OCI-LY1 (cell line): ENCODE measurements at regions not wholly inside any gene's neighbourhood (a gene's known extent, or its start where the extent isn't known, plus 50 kb on each side); places are given as distances from the start of the nearest gene placed in this dataset.

Source experiments
- H2AFZ ChIP-seq: fragments of 200-600 bp; sonication (generic), shearing (Covaris generic); 2 replicates; pipeline ENCODE4 v1.6.0; 2014; ENCODE audit warnings: antibody characterized with exemption, mild to moderate bottlenecking, low read length
- H3F3A ChIP-seq: fragments of 200-600 bp; sonication (generic), shearing (Covaris generic); 2 replicates; pipeline ENCODE4 v1.6.0; 2014; ENCODE audit warnings: mild to moderate bottlenecking, antibody characterized with exemption, low read length, moderate library complexity; ENCODE audit not compliant: insufficient read depth
- H3K27ac ChIP-seq: fragments of 200-600 bp; sonication (generic); 2 replicates; pipeline ENCODE4 v1.5.1; 2014; ENCODE audit warnings: low read length, mixed run types, mild to moderate bottlenecking, low read depth; ENCODE audit not compliant: poor library complexity, severe bottlenecking
- H3K27me3 ChIP-seq: fragments of 200-600 bp; sonication (generic); 2 replicates; pipeline ENCODE4 v1.6.0; 2014; ENCODE audit warnings: antibody characterized with exemption, mild to moderate bottlenecking, low read length, moderate library complexity; ENCODE audit not compliant: insufficient read depth
- H3K36me3 ChIP-seq: fragments of 200-600 bp; sonication (generic); 2 replicates; pipeline ENCODE4 v1.6.1; 2014; ENCODE audit warnings: mild to moderate bottlenecking, antibody characterized with exemption, low read length, moderate library complexity, mixed read lengths; ENCODE audit not compliant: insufficient read depth
- H3K4me1 ChIP-seq: fragments of 200-600 bp; sonication (generic); 2 replicates; pipeline ENCODE4 v1.5.1; 2014; ENCODE audit warnings: mild to moderate bottlenecking, low read length, moderate library complexity; ENCODE audit not compliant: insufficient read depth, severe bottlenecking
- H3K4me2 ChIP-seq: fragments of 200-600 bp; sonication (generic), shearing (Covaris generic); 2 replicates; pipeline ENCODE4 v1.6.1; 2014; ENCODE audit warnings: low read length
- H3K4me3 ChIP-seq: fragments of 200-600 bp; sonication (generic); 2 replicates; pipeline ENCODE4 v1.5.1; 2014; ENCODE audit warnings: low read length, low read depth, mild to moderate bottlenecking, mixed read lengths; ENCODE audit not compliant: poor library complexity, severe bottlenecking
- H3K79me2 ChIP-seq: fragments of 200-600 bp; shearing (Covaris generic); 2 replicates; pipeline ENCODE4 v1.6.1; 2016; ENCODE audit warnings: mixed run types, low read length, mixed read lengths; ENCODE audit not compliant: insufficient read depth
- H3K9ac ChIP-seq: fragments of 200-600 bp; sonication (generic), shearing (Covaris generic); 2 replicates; pipeline ENCODE4 v1.6.1; 2014; ENCODE audit warnings: mild to moderate bottlenecking, low read length, mixed read lengths
- H3K9me2 ChIP-seq: fragments of 200-600 bp; sonication (generic), shearing (Covaris generic); 2 replicates; pipeline ENCODE4 v1.6.1; 2014; ENCODE audit warnings: low read depth, mild to moderate bottlenecking, low read length, mixed read lengths
- H3K9me3 ChIP-seq: fragments of 200-600 bp; shearing (Covaris generic); 2 replicates; pipeline ENCODE4 v1.6.1; 2014; ENCODE audit warnings: low read length, mixed read lengths
- H4K20me1 ChIP-seq: fragments of 200-600 bp; sonication (generic), shearing (Covaris generic); 2 replicates; pipeline ENCODE4 v1.6.0; 2016; ENCODE audit warnings: mild to moderate bottlenecking, low read length; ENCODE audit not compliant: insufficient read depth
- CTCF ChIP-seq: fragments of 200-600 bp; sonication (generic), shearing (Covaris generic); IDR thresholded peaks from 2 replicates; pipeline ENCODE4 v1.5.1; 2017; ENCODE audit warnings: mild to moderate bottlenecking, antibody characterized with exemption, low read length, moderate library complexity, mixed read lengths
- EZH2 ChIP-seq: fragments of 200-600 bp; sonication (generic), shearing (Covaris generic); IDR thresholded peaks from 2 replicates; pipeline ENCODE4 v1.8.0; 2017; ENCODE audit warnings: borderline replicate concordance, mixed run types, mild to moderate bottlenecking, antibody characterized with exemption, low read length, moderate library complexity, mixed read lengths

- Histone ChIP-seq H3K9me2 (no peaks in the 10 kb centered on the region), H2AFZ (no peak overlapping the region), H3K4me2 (no peak overlapping the region), H3K27ac (no peak overlapping the region), H3F3A (no peaks in the 10 kb centered on the region), H3K4me1 (no peaks in the 10 kb centered on the region), H3K27me3 (no peaks in the 10 kb centered on the region), H3K4me3 (no peak overlapping the region), H3K9ac (no peak overlapping the region), H3K36me3 (no peaks in the 10 kb centered on the region), H4K20me1 (no peaks in the 10 kb centered on the region), H3K9me3 (no peaks in the 10 kb centered on the region), H3K79me2 (no peaks in the 10 kb centered on the region)
- TF ChIP-seq CTCF: no peak
- TF ChIP-seq EZH2: no peak
Measured at GRCh38 chr15:25967116-25967515, 104.0 kb upstream of the ATP10A start.

GRCh38 chr15:25965326-25965725 is 102.2 kb upstream of the ATP10A start:
- H3K4me1 ChIP-seq: no peaks in the 10 kb centered on the region
- H3K9me3 ChIP-seq: no peaks in the 10 kb centered on the region
- no peaks in the 10 kb centered on the region for H3K9me2 ChIP-seq
- H3K9ac ChIP-seq: no peak overlapping the region
- H3K36me3 ChIP-seq: no peaks in the 10 kb centered on the region
- no peak for TF ChIP-seq CTCF
- TF ChIP-seq EZH2: no peak
- no peak overlapping the region for H3K4me2 ChIP-seq
- no peak overlapping the region for H2AFZ ChIP-seq
- H3K27ac ChIP-seq: no peak overlapping the region
- H3K27me3 ChIP-seq: no peaks in the 10 kb centered on the region
- no peak overlapping the region for H3K4me3 ChIP-seq
- H3F3A ChIP-seq: no peaks in the 10 kb centered on the region
- H3K79me2 ChIP-seq: no peaks in the 10 kb centered on the region
- H4K20me1 ChIP-seq: no peaks in the 10 kb centered on the region

GRCh38 chr15:25960273-25960672 is 97.1 kb upstream of the ATP10A start:
- Histone ChIP-seq H3K4me2 (no peak overlapping the region), H3K27ac (no peak overlapping the region), H3K4me1 (no peaks in the 10 kb centered on the region), H3K9me3 (no peaks in the 10 kb centered on the region), H3K4me3 (no peak overlapping the region), H3F3A (no peaks in the 10 kb centered on the region), H4K20me1 (no peaks in the 10 kb centered on the region), H3K27me3 (no peaks in the 10 kb centered on the region), H3K9me2 (no peaks in the 10 kb centered on the region), H3K9ac (no peak overlapping the region), H3K36me3 (no peaks in the 10 kb centered on the region), H3K79me2 (no peaks in the 10 kb centered on the region), H2AFZ (no peak overlapping the region)
- no peak for TF ChIP-seq CTCF
- no peak for TF ChIP-seq EZH2
